WTC11 (cell line): ENCODE measurements at regions not wholly inside any gene's neighbourhood (a gene's known extent, or its start where the extent isn't known, plus 50 kb on each side); places are given as distances from the start of the nearest gene placed in this dataset.

ENCODE experiments used
- ATAC-seq: fragments of 200-7000 bp; cut with Tn5 transposase; 2 replicates; pipeline ENCODE4 v1.10.0; 2021; ENCODE audit warnings: mild to moderate bottlenecking, moderate library complexity
- CTCF ChIA-PET: fragments of 300-600 bp; sonication (Branson Sonifier 250); formaldehyde crosslinking; loops from one replicate; lab custom pipeline; 2021; ENCODE audit warnings: antibody characterized with exemption; lab: Charles Lee
- POLR2A ChIA-PET: fragments of 350-600 bp; sonication (Branson Sonifier 250); formaldehyde crosslinking; loops from one replicate; lab custom pipeline; 2021; ENCODE audit warnings: antibody characterized with exemption; lab: Charles Lee
- DNase-seq: peaks from one replicate; pipeline ENCODE4 v3.0.0; 2021; ENCODE audit warnings: low spot score
- H3K27ac Mint-ChIP-seq: 2 replicates; pipeline ENCODE4 v1.8.0; 2021; ENCODE audit warnings: mixed read lengths
- H3K27me3 Mint-ChIP-seq: 2 replicates; pipeline ENCODE4 v1.8.0; 2021; ENCODE audit warnings: low read depth, mild to moderate bottlenecking, moderate library complexity, mixed read lengths
- H3K36me3 Mint-ChIP-seq: 2 replicates; pipeline ENCODE4 v1.8.0; 2021; ENCODE audit warnings: mixed read lengths
- H3K4me1 Mint-ChIP-seq: 2 replicates; pipeline ENCODE4 v1.8.0; 2022; ENCODE audit warnings: mixed read lengths
- H3K4me3 Mint-ChIP-seq: 2 replicates; pipeline ENCODE4 v1.8.0; 2021; ENCODE audit warnings: mild to moderate bottlenecking, moderate library complexity, mixed read lengths
- H3K9me3 Mint-ChIP-seq: 2 replicates; pipeline ENCODE4 v1.8.0; 2021; ENCODE audit warnings: mixed read lengths
- AFF4 ChIP-seq: sonication (generic); formaldehyde crosslinking; IDR thresholded peaks from 2 replicates; pipeline ENCODE4 v1.8.1; 2023; ENCODE audit warnings: mild to moderate bottlenecking, missing genetic modification reagents, borderline replicate concordance
- ATF3 ChIP-seq: sonication (generic); formaldehyde crosslinking; conservative IDR thresholded peaks from 2 replicates; pipeline ENCODE4 v1.8.1; 2022; ENCODE audit warnings: mild to moderate bottlenecking, missing genetic modification reagents
- CDX4 ChIP-seq: fragments of 250-450 bp; sonication (Bioruptor Pico); IDR thresholded peaks from 2 replicates; pipeline ENCODE4 v1.9.0; 2021; ENCODE audit warnings: moderate library complexity, mild to moderate bottlenecking, inconsistent platforms, borderline replicate concordance
- CREM ChIP-seq: sonication (generic); formaldehyde crosslinking; IDR thresholded peaks from 2 replicates; pipeline ENCODE4 v1.8.1; 2022; ENCODE audit warnings: mild to moderate bottlenecking, missing genetic modification reagents, moderate library complexity
- ETV6 ChIP-seq: sonication (generic); formaldehyde crosslinking; IDR thresholded peaks from 2 replicates; pipeline ENCODE4 v1.8.1; 2022; ENCODE audit warnings: mild to moderate bottlenecking, missing genetic modification reagents
- FOXK1 ChIP-seq: sonication (generic); formaldehyde crosslinking; IDR thresholded peaks from 2 replicates; pipeline ENCODE4 v1.8.0; 2022; ENCODE audit warnings: mild to moderate bottlenecking, moderate library complexity, missing genetic modification reagents
- NFATC4 ChIP-seq: fragments of 250-450 bp; sonication (Bioruptor Pico); IDR thresholded peaks from 2 replicates; pipeline ENCODE4 v1.9.0; 2021; ENCODE audit warnings: mild to moderate bottlenecking
- NR3C1 ChIP-seq: sonication (generic); formaldehyde crosslinking; conservative IDR thresholded peaks from 2 replicates; pipeline ENCODE4 v1.8.1; 2023; ENCODE audit warnings: low read depth, mild to moderate bottlenecking, missing genetic modification reagents
- RELA ChIP-seq: sonication (generic); formaldehyde crosslinking; IDR thresholded peaks from 2 replicates; pipeline ENCODE4 v1.8.1; 2022; ENCODE audit warnings: missing genetic modification reagents, mild to moderate bottlenecking, borderline replicate concordance
- TEAD1 ChIP-seq: sonication (generic); formaldehyde crosslinking; IDR thresholded peaks from 2 replicates; pipeline ENCODE4 v1.8.0; 2022; ENCODE audit warnings: mild to moderate bottlenecking, missing genetic modification reagents
- TP53 ChIP-seq: sonication (generic); formaldehyde crosslinking; IDR thresholded peaks from 2 replicates; pipeline ENCODE4 v1.8.1; 2023; ENCODE audit warnings: mild to moderate bottlenecking, missing genetic modification reagents
- USF1 ChIP-seq: sonication (generic); formaldehyde crosslinking; IDR thresholded peaks from 2 replicates; pipeline ENCODE4 v1.8.0; 2022; ENCODE audit warnings: mild to moderate bottlenecking, missing genetic modification reagents
- USF2 ChIP-seq: sonication (generic); formaldehyde crosslinking; IDR thresholded peaks from 2 replicates; pipeline ENCODE4 v1.8.1; 2023; ENCODE audit warnings: mild to moderate bottlenecking, missing genetic modification reagents, moderate library complexity
- ZNF281 ChIP-seq: sonication (generic); formaldehyde crosslinking; IDR thresholded peaks from 2 replicates; pipeline ENCODE4 v1.8.0; 2023; ENCODE audit warnings: mild to moderate bottlenecking, missing genetic modification reagents
- ZNF317 ChIP-seq: sonication (generic); formaldehyde crosslinking; IDR thresholded peaks from 2 replicates; pipeline ENCODE4 v1.8.1; 2023; ENCODE audit warnings: low read depth, mild to moderate bottlenecking, moderate library complexity, missing genetic modification reagents, borderline replicate concordance
- TF ChIP-seq, protein P1 (sequence below): sonication (generic); formaldehyde crosslinking; IDR thresholded peaks from 2 replicates; pipeline ENCODE4 v1.8.0; 2022; ENCODE audit warnings: missing genetic modification reagents
- TF ChIP-seq, protein P2 (sequence below): fragments of 250-450 bp; sonication (Bioruptor Pico); IDR thresholded peaks from 2 replicates; pipeline ENCODE4 v1.9.0; 2021; ENCODE audit warnings: mild to moderate bottlenecking
- TF ChIP-seq, protein P3 (sequence below): sonication (generic); formaldehyde crosslinking; IDR thresholded peaks from 2 replicates; pipeline ENCODE4 v1.8.1; 2022; ENCODE audit warnings: mild to moderate bottlenecking, moderate library complexity, missing genetic modification reagents

DNA sequence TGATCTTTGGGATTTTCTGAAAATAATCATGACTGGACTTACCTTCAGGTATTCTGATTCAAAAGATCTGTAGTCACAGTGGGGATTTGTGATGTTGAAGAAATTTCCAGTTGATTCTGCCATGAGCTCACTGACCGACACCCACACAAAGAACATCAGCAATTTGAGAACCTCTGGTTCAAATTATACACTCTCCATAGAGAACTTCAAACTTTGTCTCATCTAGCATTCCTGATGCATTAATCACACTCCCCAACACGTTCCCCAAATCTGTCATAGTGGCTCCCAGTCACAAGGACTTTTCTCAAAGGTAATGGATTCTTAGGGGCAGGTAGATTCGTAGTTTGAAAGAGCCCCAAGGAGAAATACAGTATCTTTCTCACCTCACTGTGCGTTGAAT is 584.3 kb downstream of the FBXO15 start:
- DNase-seq (no peak), ATAC-seq (no peak)
- H3K4me3 Mint-ChIP-seq = no peak overlapping the region
- H3K27me3 Mint-ChIP-seq = no peaks in the 10 kb centered on the region
- no peaks in the 10 kb centered on the region for H3K36me3 Mint-ChIP-seq
- ChIA-PET POLR2A (no interaction called here), CTCF (no interaction called here)
- H3K9me3 Mint-ChIP-seq = no peaks in the 10 kb centered on the region
- no peak overlapping the region for H3K27ac Mint-ChIP-seq
- peaks cover 3% of the 10 kb centered on the region; the same call in 1 of the 2 replicates for H3K4me1 Mint-ChIP-seq
- TF ChIP-seq AFF4 (no peak), USF2 (CRISPR knock-in tag) (no peak), NR3C1 (CRISPR knock-in tag) (no peak), CREM (no peak)
- TF ChIP-seq, all 79 proteins: peak for 0

DNA sequence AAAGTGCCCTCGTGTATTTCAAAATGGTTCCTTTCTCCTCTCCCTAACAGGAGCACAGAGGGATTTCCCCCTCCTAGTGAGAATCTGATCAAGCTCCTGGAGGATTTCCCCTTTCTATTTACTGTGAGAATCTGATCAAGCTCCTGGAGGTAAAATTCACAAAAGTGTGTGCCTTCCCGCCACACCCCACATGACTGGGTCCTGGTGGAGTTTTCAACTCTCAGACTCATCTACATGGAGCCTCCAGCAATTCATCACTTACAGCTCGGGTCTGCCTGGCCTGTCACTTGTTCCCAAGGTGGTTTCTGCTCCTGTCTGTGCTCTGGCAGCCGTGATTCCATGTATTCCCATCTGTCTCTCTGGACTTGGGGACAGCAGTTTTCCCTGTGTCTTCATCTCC is 590.7 kb downstream of the FBXO15 start:
- H3K4me3 Mint-ChIP-seq = no peak overlapping the region
- DNase-seq (no peak), ATAC-seq (no peak)
- no peaks in the 10 kb centered on the region for H3K36me3 Mint-ChIP-seq
- peaks cover 7% of the 10 kb centered on the region for H3K9me3 Mint-ChIP-seq
- no peaks in the 10 kb centered on the region for H3K27me3 Mint-ChIP-seq
- ChIA-PET POLR2A (no interaction called here), CTCF (no interaction called here)
- no peaks in the 10 kb centered on the region for H3K4me1 Mint-ChIP-seq
- TF ChIP-seq TEAD1 (CRISPR knock-in tag) = no peak
- TF ChIP-seq ZNF317 (CRISPR knock-in tag) = no peak
- no peak for TF ChIP-seq USF1 (CRISPR knock-in tag)
- TF ChIP-seq CDX4 (CRISPR knock-in tag) = no peak
- TF ChIP-seq, protein P1, sequence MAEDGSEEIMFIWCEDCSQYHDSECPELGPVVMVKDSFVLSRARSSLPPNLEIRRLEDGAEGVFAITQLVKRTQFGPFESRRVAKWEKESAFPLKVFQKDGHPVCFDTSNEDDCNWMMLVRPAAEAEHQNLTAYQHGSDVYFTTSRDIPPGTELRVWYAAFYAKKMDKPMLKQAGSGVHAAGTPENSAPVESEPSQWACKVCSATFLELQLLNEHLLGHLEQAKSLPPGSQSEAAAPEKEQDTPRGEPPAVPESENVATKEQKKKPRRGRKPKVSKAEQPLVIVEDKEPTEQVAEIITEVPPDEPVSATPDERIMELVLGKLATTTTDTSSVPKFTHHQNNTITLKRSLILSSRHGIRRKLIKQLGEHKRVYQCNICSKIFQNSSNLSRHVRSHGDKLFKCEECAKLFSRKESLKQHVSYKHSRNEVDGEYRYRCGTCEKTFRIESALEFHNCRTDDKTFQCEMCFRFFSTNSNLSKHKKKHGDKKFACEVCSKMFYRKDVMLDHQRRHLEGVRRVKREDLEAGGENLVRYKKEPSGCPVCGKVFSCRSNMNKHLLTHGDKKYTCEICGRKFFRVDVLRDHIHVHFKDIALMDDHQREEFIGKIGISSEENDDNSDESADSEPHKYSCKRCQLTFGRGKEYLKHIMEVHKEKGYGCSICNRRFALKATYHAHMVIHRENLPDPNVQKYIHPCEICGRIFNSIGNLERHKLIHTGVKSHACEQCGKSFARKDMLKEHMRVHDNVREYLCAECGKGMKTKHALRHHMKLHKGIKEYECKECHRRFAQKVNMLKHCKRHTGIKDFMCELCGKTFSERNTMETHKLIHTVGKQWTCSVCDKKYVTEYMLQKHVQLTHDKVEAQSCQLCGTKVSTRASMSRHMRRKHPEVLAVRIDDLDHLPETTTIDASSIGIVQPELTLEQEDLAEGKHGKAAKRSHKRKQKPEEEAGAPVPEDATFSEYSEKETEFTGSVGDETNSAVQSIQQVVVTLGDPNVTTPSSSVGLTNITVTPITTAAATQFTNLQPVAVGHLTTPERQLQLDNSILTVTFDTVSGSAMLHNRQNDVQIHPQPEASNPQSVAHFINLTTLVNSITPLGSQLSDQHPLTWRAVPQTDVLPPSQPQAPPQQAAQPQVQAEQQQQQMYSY (CRISPR knock-in tag) = no peak
- TF ChIP-seq CREM = no peak
- TF ChIP-seq NFATC4 (CRISPR knock-in tag) = no peak
- TF ChIP-seq, protein P2, sequence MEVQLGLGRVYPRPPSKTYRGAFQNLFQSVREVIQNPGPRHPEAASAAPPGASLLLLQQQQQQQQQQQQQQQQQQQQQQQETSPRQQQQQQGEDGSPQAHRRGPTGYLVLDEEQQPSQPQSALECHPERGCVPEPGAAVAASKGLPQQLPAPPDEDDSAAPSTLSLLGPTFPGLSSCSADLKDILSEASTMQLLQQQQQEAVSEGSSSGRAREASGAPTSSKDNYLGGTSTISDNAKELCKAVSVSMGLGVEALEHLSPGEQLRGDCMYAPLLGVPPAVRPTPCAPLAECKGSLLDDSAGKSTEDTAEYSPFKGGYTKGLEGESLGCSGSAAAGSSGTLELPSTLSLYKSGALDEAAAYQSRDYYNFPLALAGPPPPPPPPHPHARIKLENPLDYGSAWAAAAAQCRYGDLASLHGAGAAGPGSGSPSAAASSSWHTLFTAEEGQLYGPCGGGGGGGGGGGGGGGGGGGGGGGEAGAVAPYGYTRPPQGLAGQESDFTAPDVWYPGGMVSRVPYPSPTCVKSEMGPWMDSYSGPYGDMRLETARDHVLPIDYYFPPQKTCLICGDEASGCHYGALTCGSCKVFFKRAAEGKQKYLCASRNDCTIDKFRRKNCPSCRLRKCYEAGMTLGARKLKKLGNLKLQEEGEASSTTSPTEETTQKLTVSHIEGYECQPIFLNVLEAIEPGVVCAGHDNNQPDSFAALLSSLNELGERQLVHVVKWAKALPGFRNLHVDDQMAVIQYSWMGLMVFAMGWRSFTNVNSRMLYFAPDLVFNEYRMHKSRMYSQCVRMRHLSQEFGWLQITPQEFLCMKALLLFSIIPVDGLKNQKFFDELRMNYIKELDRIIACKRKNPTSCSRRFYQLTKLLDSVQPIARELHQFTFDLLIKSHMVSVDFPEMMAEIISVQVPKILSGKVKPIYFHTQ (CRISPR knock-in tag) = no peak
- TF ChIP-seq ETV6 (CRISPR knock-in tag) = no peak
- no peak for TF ChIP-seq ZNF281
- TF ChIP-seq, protein P3, sequence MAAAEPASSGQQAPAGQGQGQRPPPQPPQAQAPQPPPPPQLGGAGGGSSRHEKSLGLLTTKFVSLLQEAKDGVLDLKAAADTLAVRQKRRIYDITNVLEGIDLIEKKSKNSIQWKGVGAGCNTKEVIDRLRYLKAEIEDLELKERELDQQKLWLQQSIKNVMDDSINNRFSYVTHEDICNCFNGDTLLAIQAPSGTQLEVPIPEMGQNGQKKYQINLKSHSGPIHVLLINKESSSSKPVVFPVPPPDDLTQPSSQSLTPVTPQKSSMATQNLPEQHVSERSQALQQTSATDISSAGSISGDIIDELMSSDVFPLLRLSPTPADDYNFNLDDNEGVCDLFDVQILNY (CRISPR knock-in tag) = no peak
- no peak for TF ChIP-seq TP53 (CRISPR knock-in tag)
- no peak for TF ChIP-seq FOXK1 (CRISPR knock-in tag)
- TF ChIP-seq ATF3 (CRISPR knock-in tag) = no peak
- TF ChIP-seq RELA (CRISPR knock-in tag) = no peak
- no peak overlapping the region for H3K27ac Mint-ChIP-seq
